Aorta (tissue), 5 donors: ENCODE measurements at regions not wholly inside any gene's neighbourhood (a gene's known extent, or its start where the extent isn't known, plus 50 kb on each side); places are given as distances from the start of the nearest gene placed in this dataset.

Experiments
- ATAC-seq: fragments of 200-7000 bp; cut with Tn5 transposase; one replicate; pipeline ENCODE4 v1.9.1; 2022; ENCODE audit warnings: moderate library complexity; ENCODE audit not compliant: low FRiP score
- DNase-seq, 2 donors: peaks; one replicate each; pipeline ENCODE4 v3.0.0-alpha.2; 2020
- H3K27ac ChIP-seq, 2 donors: one replicate each; pipeline ENCODE4 v1.5.1; 2013; ENCODE audit warnings: low read length in 2 of 2, mild to moderate bottlenecking in 2 of 2, moderate library complexity in 2 of 2, control low read depth in 1 of 2, inconsistent platforms in 1 of 2, low read depth in 1 of 2
- H3K27me3 ChIP-seq, 2 donors: one replicate each; pipeline ENCODE4 v1.6.1; 2013; ENCODE audit warnings: control low read depth in 1 of 2, low read length in 1 of 2, mild to moderate bottlenecking in 1 of 2, moderate library complexity in 1 of 2; ENCODE audit not compliant: insufficient read depth in 2 of 2, control insufficient read depth in 1 of 2
- H3K36me3 ChIP-seq, 2 donors: one replicate each; pipeline ENCODE4 v1.6.1; 2013; ENCODE audit warnings: control low read depth in 1 of 2, low read length in 1 of 2, mild to moderate bottlenecking in 1 of 2; ENCODE audit not compliant: insufficient read depth in 2 of 2, control insufficient read depth in 1 of 2
- H3K4me1 ChIP-seq, 2 donors: one replicate each; pipeline ENCODE4 v1.6.1; 2013; ENCODE audit warnings: low read length in 2 of 2, control low read depth in 1 of 2, mild to moderate bottlenecking in 1 of 2, moderate library complexity in 1 of 2; ENCODE audit not compliant: insufficient read depth in 2 of 2, control insufficient read depth in 1 of 2
- H3K4me3 ChIP-seq, 2 donors: one replicate each; pipeline ENCODE4 v1.5.1; 2013; ENCODE audit warnings: low read length in 2 of 2, control low read depth in 1 of 2, mild to moderate bottlenecking in 1 of 2
- H3K9me3 ChIP-seq: one replicate; pipeline ENCODE4 v1.6.1; 2013; ENCODE audit warnings: mild to moderate bottlenecking, low read length; ENCODE audit not compliant: control insufficient read depth
- WGBS, 2 donors: extraction: QIAGEN DNeasy Blood & Tissue Kit; methylation state at CpG; one replicate each; pipeline ENCODE4 v1.1.7; 2013; 5-methylcytosine and 5-hydroxymethylcytosine counted together
- intact Hi-C, 2 donors: fragments of 100-400 bp; cut with DNase I; formaldehyde crosslinking; loops; one replicate each; pipeline versions ENCODE4 v1.14.2 to v1.15.0; 2022
- donor health status: healthy with polysubstance abuse.
- donor health status: Bipolar disorder and iron deficiency.
- donor health status: DM: no; HTN: no; CAD: no.
- donor health status: DM: no; HTN: no; CAD: no.
- donor health status: DM: yes; HTN: yes; CAD: no.

GRCh38 chr14:54331516-54331915 is 65.3 kb upstream of the CDKN3 start:
- H3K27ac ChIP-seq: no peak overlapping the region
- H3K36me3 ChIP-seq: no peaks in the 10 kb centered on the region
- no peak for ATAC-seq
- intact Hi-C loops: loop anchor here in 1 of 2 donors (5.0 to 10.0 kb wide), 2 partner anchors 377 to 794 kb away; partner anchors contain the start of gene BMP4
- no peaks in the 10 kb centered on the region for H3K27me3 ChIP-seq
- no peaks in the 10 kb centered on the region for H3K9me3 ChIP-seq
- 19 to 20% methylated on average over 5 of the region's 5 CpGs for WGBS, 2 donors
- no peaks in the 10 kb centered on the region for H3K4me1 ChIP-seq
- no peak for DNase-seq
- H3K4me3 ChIP-seq: no peak overlapping the region

GRCh38 chr14:54332490-54332889 is 64.3 kb upstream of the CDKN3 start:
- Histone ChIP-seq H3K4me3 (no peak overlapping the region), H3K27ac (no peak overlapping the region), H3K36me3 (no peaks in the 10 kb centered on the region), H3K27me3 (no peaks in the 10 kb centered on the region), H3K4me1 (no peaks in the 10 kb centered on the region), H3K9me3 (no peaks in the 10 kb centered on the region)
- ATAC-seq (no peak), DNase-seq (no peak)
- intact Hi-C loops: loop anchor here in 1 of 2 donors (5.0 to 10.0 kb wide), 2 partner anchors 378 to 795 kb away; partner anchors contain the start of gene BMP4
- WGBS, 2 donors: 77 to 82% methylated on average over 6 of the region's 6 CpGs

DNA sequence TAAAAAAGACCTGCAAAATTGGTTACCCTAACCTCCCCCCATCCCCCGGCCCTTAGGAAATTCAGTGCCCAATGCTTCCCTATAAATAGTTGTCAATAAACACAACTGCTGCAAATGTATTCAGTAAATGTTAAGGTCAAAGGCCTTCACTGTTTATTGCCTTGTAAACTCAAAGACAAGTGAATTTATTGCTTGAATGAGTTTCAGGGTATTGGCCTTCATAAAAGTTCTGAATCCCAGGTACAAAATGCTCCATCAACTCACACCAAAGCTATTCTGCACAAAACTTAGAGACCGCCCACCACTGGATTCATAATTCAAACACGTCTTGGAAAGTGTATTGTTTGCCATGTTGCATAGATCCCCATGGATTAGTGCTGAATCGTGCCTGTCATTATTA is 63.3 kb upstream of the CDKN3 start:
- Histone ChIP-seq H3K36me3 (no peaks in the 10 kb centered on the region), H3K9me3 (no peaks in the 10 kb centered on the region), H3K27me3 (no peaks in the 10 kb centered on the region), H3K27ac (no peak overlapping the region), H3K4me1 (no peaks in the 10 kb centered on the region), H3K4me3 (no peak overlapping the region)
- 96% methylated on average over 4 of the region's 4 CpGs for WGBS, 2 donors
- no peak for DNase-seq
- ATAC-seq: no peak
- intact Hi-C loops: loop anchor here in 1 of 2 donors (5.0 to 10.0 kb wide), 2 partner anchors 379 to 796 kb away; partner anchors contain the start of gene BMP4

DNA sequence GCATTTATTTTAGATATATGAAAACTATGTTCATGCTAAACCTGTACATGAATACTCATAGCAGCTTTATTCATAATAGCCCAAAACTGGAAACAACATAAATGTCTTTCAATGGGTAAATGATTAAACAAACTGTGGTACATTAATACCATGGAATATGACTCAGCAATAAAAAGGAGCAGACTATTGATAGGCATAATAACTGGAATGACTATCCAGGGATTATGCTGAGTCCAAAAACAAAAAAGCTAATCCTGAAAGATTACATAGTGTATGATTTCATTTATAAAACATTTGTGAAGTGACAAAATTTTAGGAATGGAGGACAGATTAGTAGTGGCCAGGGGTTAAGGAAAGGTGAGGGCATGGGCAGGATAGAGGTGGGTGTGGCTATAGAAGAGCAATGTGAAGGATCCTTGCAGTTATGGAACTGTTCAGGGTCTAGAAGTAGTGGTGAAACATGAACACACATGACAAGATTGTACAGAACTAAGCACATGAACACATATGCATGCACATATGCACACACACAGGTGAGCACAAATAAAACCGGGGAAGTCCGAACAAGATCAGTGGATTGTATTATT is 61.1 kb upstream of the CDKN3 start:
- 98 to 100% methylated on average over 2 of the region's 2 CpGs for WGBS, 2 donors

DNA sequence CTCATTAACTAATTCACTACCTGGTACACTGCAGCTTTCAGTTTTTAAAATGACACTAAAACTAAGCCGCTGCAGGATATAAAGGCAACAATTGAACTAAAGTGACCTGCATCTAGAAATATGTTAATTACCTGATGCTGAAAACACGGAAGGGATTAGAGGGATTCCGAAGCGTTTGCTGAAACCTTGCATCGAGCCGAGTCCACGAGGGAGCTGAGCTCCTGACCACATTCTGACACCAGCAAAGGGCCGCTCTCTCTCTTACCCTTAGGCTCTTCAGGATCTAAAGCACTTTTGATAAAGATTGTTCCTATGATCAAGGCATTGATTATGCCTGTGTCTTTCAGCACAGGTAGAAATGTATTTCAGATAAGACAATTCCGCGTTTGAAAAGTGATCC is 59.5 kb upstream of the CDKN3 start:
- H3K9me3 ChIP-seq: no peaks in the 10 kb centered on the region
- no peaks in the 10 kb centered on the region for H3K36me3 ChIP-seq
- H3K27ac ChIP-seq: no peak overlapping the region
- no peak overlapping the region for H3K4me3 ChIP-seq
- ATAC-seq (no peak), DNase-seq (no peak)
- 87% methylated on average over 10 of the region's 10 CpGs for WGBS, 2 donors
- no peaks in the 10 kb centered on the region for H3K4me1 ChIP-seq
- intact Hi-C loops: loop anchor here in 1 of 2 donors (10.0 kb wide), 1 partner anchor 383 kb away; the partner anchor contains the start of gene BMP4
- no peaks in the 10 kb centered on the region for H3K27me3 ChIP-seq

More for the DNA sequence above, 61.1 kb upstream of the CDKN3 start:
- no peaks in the 10 kb centered on the region for H3K27me3 ChIP-seq
- H3K4me1 ChIP-seq: no peaks in the 10 kb centered on the region
- H3K4me3 ChIP-seq: no peak overlapping the region
- no peaks in the 10 kb centered on the region for H3K36me3 ChIP-seq
- ATAC-seq (no peak), DNase-seq (no peak)
- no peak overlapping the region for H3K27ac ChIP-seq
- no peaks in the 10 kb centered on the region for H3K9me3 ChIP-seq
- intact Hi-C loops: loop anchor here in 1 of 2 donors (10.0 kb wide), 1 partner anchor 381 kb away; the partner anchor contains the start of gene BMP4

GRCh38 chr14:54338696-54339317 is 58.0 kb upstream of the CDKN3 start:
- no peak for DNase-seq
- WGBS, 2 donors: 48 to 55% methylated on average over 6 of the region's 6 CpGs
- intact Hi-C loops: loop anchor here in 1 of 2 donors (10.0 kb wide), 1 partner anchor 384 kb away; the partner anchor contains the start of gene BMP4
- no peak overlapping the region for H3K27ac ChIP-seq
- H3K4me1 ChIP-seq: no peaks in the 10 kb centered on the region
- no peak for ATAC-seq
- no peaks in the 10 kb centered on the region for H3K36me3 ChIP-seq
- H3K9me3 ChIP-seq: no peaks in the 10 kb centered on the region
- H3K4me3 ChIP-seq: no peak overlapping the region
- no peaks in the 10 kb centered on the region for H3K27me3 ChIP-seq

GRCh38 chr14:54339771-54340170 is 57.0 kb upstream of the CDKN3 start:
- intact Hi-C loops: loop anchor here (10.0 kb wide), 2 partner anchors 165 to 385 kb away; partner anchors contain the start of gene BMP4 (in 1 of the 2)
- Histone ChIP-seq H3K4me3 (no peak overlapping the region), H3K27ac (no peak overlapping the region), H3K9me3 (no peaks in the 10 kb centered on the region), H3K4me1 (no peaks in the 10 kb centered on the region), H3K27me3 (no peaks in the 10 kb centered on the region), H3K36me3 (no peaks in the 10 kb centered on the region)
- 88 to 100% methylated on average over 2 of the region's 2 CpGs for WGBS, 2 donors
- DNase-seq (no peak), ATAC-seq (no peak)

DNA sequence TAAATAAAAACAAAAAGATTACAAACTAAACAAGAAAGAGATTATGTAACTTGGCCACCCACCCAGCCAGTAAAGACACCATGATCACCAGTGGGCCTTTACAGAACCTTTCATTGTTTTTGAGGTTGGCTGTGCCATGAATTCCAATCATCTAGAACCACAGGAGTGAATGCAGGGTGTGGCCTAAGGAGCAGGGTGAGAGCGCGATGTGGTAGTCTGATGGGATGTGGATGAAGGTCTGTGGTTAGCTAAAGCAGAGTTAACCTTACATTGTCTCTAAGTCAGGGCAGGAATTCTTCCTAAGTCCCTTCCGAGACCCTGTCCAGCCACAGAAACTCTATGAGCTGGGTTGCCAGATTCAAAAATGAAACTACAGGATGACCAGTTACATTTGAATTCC is 54.0 kb upstream of the CDKN3 start:
- intact Hi-C loops: loop anchor here in 1 of 2 donors (10.0 kb wide), 1 partner anchor 168 kb away; no protein-coding TSS in a partner anchor
- H3K4me1 ChIP-seq: no peaks in the 10 kb centered on the region
- no peaks in the 10 kb centered on the region for H3K36me3 ChIP-seq
- H3K27me3 ChIP-seq: no peaks in the 10 kb centered on the region
- DNase-seq (no peak), ATAC-seq (no peak)
- no peak overlapping the region for H3K4me3 ChIP-seq
- H3K27ac ChIP-seq: no peak overlapping the region
- 79 to 97% methylated on average over 3 of the region's 3 CpGs for WGBS, 2 donors
- H3K9me3 ChIP-seq: no peaks in the 10 kb centered on the region
